Liver (tissue), 3 donors: ENCODE measurements at regions not wholly inside any gene's neighbourhood (a gene's known extent, or its start where the extent isn't known, plus 50 kb on each side); places are given as distances from the start of the nearest gene placed in this dataset.
A peak's percentile ranks its signal among the peaks of the same experiment; 100 is the strongest.

Experiments used
- CTCF ChIP-seq: fragments of 150-350 bp; IDR thresholded peaks from 2 replicates; pipeline ENCODE4 v1.5.1; 2017; ENCODE audit warnings: improper control_type of control experiment, low read depth, low read length; ENCODE audit not compliant: missing input control
- GABPA ChIP-seq, 2 donors: IDR thresholded peaks in 1 of 2; conservative IDR thresholded peaks in 1 of 2; 2 replicates each; pipeline ENCODE4 v1.6.1; 2016; ENCODE audit warnings: antibody characterized with exemption in 2 of 2, mild to moderate bottlenecking in 1 of 2, moderate library complexity in 1 of 2
- HNF4A ChIP-seq, 2 donors: conservative IDR thresholded peaks; 2 replicates each; pipeline ENCODE4 v1.6.1; 2016; ENCODE audit warnings: antibody characterized with exemption in 2 of 2, mild to moderate bottlenecking in 2 of 2
- MAX ChIP-seq: IDR thresholded peaks from 2 replicates; pipeline ENCODE4 v1.6.1; 2016; ENCODE audit warnings: antibody characterized with exemption
- RXRA ChIP-seq, 2 donors: IDR thresholded peaks; 2 replicates each; pipeline ENCODE4 v1.6.1; 2017 to 2018; ENCODE audit warnings: antibody characterized with exemption in 2 of 2, mild to moderate bottlenecking in 1 of 2
- YY1 ChIP-seq: IDR thresholded peaks from 2 replicates; pipeline ENCODE4 v1.6.1; 2016; ENCODE audit warnings: antibody characterized with exemption, mild to moderate bottlenecking
- ZBTB33 ChIP-seq: IDR thresholded peaks from 2 replicates; pipeline ENCODE4 v1.6.1; 2016; ENCODE audit warnings: antibody characterized with exemption
- donor health status: healthy.
- donor health status: healthy.

GRCh38 chr15:38879909-38880471 lies 315.4 kb upstream of the RASGRP1 start:
- TF ChIP-seq CTCF: no peak
- TF ChIP-seq HNF4A (conservative IDR thresholded peaks at IDR 0.05): peak; percentile 12 to 15
- no peak for TF ChIP-seq MAX
- TF ChIP-seq GABPA (IDR thresholded peaks at IDR 0.05 in 1 of 2, conservative IDR thresholded peaks at IDR 0.05 in 1 of 2): no peak
- peak; percentile 20 for TF ChIP-seq YY1
- TF ChIP-seq ZBTB33: no peak
- TF ChIP-seq RXRA (IDR thresholded peaks at IDR 0.05): no peak
